Sigmoid colon (tissue), 6 donors: ENCODE measurements at regions not wholly inside any gene's neighbourhood (a gene's known extent, or its start where the extent isn't known, plus 50 kb on each side); places are given as distances from the start of the nearest gene placed in this dataset.

ENCODE experiments used
- DNase-seq: peaks from one replicate; pipeline ENCODE4 v3.0.0-alpha.2; 2019
- H3K27ac ChIP-seq, 4 donors: fragments of 200-600 bp; sonication (generic); one replicate each; pipeline ENCODE4 v1.5.1; 2016 to 2019; ENCODE audit warnings: mild to moderate bottlenecking in 1 of 4
- H3K27me3 ChIP-seq, 3 donors: fragments of 200-600 bp; sonication (generic); one replicate each; pipeline ENCODE4 v1.5.1; 2019; ENCODE audit warnings: mild to moderate bottlenecking in 1 of 3
- H3K36me3 ChIP-seq, 4 donors: fragments of 200-600 bp; sonication (generic); one replicate each; pipeline ENCODE4 v1.5.1; 2016 to 2019
- H3K4me1 ChIP-seq, 4 donors: fragments of 200-600 bp; sonication (generic); one replicate each; pipeline ENCODE4 v1.5.1; 2017 to 2019
- H3K4me3 ChIP-seq, 4 donors: fragments of 200-600 bp; sonication (generic); one replicate each; pipeline ENCODE4 v1.5.1; 2017 to 2019; ENCODE audit warnings: mild to moderate bottlenecking in 2 of 4, moderate library complexity in 1 of 4
- H3K9me3 ChIP-seq, 4 donors: fragments of 200-600 bp in 3 of 4; sonication (generic) in 3 of 4; one replicate each; pipeline versions ENCODE4 v1.5.1 to v1.6.1; 2013 to 2019
- CTCF ChIP-seq, 4 experiments: fragments of 450-650 bp in 3 of 4; fragments of 200-600 bp in 1 of 4; IDR thresholded peaks; one replicate each; pipeline ENCODE4 v1.5.1; 2016 to 2019; ENCODE audit warnings: antibody characterized with exemption in 4 of 4, mild to moderate bottlenecking in 3 of 4, moderate library complexity in 2 of 4
- EP300 ChIP-seq, 4 donors: sonication (generic); formaldehyde crosslinking; IDR thresholded peaks; one replicate each; pipeline ENCODE4 v1.6.1; 2017; ENCODE audit warnings: antibody characterized with exemption in 4 of 4
- POLR2A ChIP-seq, 2 donors: fragments of 450-650 bp; IDR thresholded peaks; one replicate each; pipeline ENCODE4 v1.6.1; 2016; ENCODE audit warnings: antibody characterized with exemption in 2 of 2, mild to moderate bottlenecking in 2 of 2, moderate library complexity in 2 of 2
- POLR2AphosphoS5 ChIP-seq, 4 donors: sonication (generic); formaldehyde crosslinking; IDR thresholded peaks; one replicate each; pipeline ENCODE4 v1.6.1; 2017; ENCODE audit warnings: antibody characterized with exemption in 4 of 4
- WGBS, 2 donors: extraction: QIAGEN DNeasy Blood & Tissue Kit; methylation state at CpG; one replicate each; pipeline ENCODE4 v1.1.7; 2013; 5-methylcytosine and 5-hydroxymethylcytosine counted together
- intact Hi-C: fragments of 100-400 bp; cut with DNase I; formaldehyde crosslinking; loops from one replicate; pipeline ENCODE4 v1.15.1; 2023
- donor health status: healthy with polysubstance abuse.
- donor health status: healthy.

DNA sequence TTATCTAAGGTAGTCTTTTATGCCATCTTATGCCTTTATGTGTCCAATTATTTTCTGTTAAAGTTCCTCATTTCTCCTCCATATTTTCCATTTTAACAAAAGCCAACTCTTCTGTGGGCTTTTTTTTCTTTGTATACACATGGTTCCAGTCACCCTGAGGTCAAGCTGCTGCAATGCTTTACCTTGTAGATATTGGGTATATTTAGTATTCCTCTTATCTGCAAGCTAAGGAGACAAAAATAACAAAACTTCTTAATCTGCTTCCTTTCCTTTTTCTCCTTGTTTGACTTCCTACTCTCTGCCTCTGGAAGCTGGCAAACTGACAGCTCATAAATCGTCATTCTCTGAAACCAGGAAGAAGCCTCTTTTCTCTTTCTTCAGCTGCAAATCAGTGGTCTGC is 885.0 kb upstream of the LRRN3 start:
- TF ChIP-seq EP300 (IDR thresholded peaks at IDR 0.05), result no peak
- TF ChIP-seq POLR2AphosphoS5 (IDR thresholded peaks at IDR 0.05), result no peak
- TF ChIP-seq POLR2A (IDR thresholded peaks at IDR 0.05), result no peak
- TF ChIP-seq CTCF (IDR thresholded peaks at IDR 0.05), result no peak
- WGBS, 2 donors, result 7 to 23% methylated on average over 1 of the region's 1 CpG
- intact Hi-C loops, result no loop called here
- no peak overlapping the region for H3K4me3 ChIP-seq
- no peak for DNase-seq
- H3K4me1 ChIP-seq, result no peaks in the 10 kb centered on the region
- H3K27me3 ChIP-seq, result no peaks in the 10 kb centered on the region
- H3K9me3 ChIP-seq, result no peaks in the 10 kb centered on the region
- no peaks in the 10 kb centered on the region for H3K36me3 ChIP-seq
- no peak overlapping the region for H3K27ac ChIP-seq

- H3K4me1 ChIP-seq, result no peaks in the 10 kb centered on the region
- DNase-seq, result no peak
- TF ChIP-seq CTCF (IDR thresholded peaks at IDR 0.05) (no peak), EP300 (IDR thresholded peaks at IDR 0.05) (no peak), POLR2A (IDR thresholded peaks at IDR 0.05) (no peak), POLR2AphosphoS5 (IDR thresholded peaks at IDR 0.05) (no peak)
- no peak overlapping the region for H3K4me3 ChIP-seq
- 81 to 89% methylated on average over 1 of the region's 1 CpG for WGBS, 2 donors
- no peak overlapping the region for H3K27ac ChIP-seq
- no peaks in the 10 kb centered on the region for H3K27me3 ChIP-seq
- H3K9me3 ChIP-seq, result no peaks in the 10 kb centered on the region
- intact Hi-C loops, result no loop called here
- H3K36me3 ChIP-seq, result no peaks in the 10 kb centered on the region
Observed at GRCh38 chr7:110209884-110210283, 881.0 kb upstream of the LRRN3 start.

GRCh38 chr7:110210941-110211608 is 879.9 kb upstream of the LRRN3 start:
- WGBS, 2 donors, result 94 to 95% methylated on average over 1 of the region's 1 CpG

DNA sequence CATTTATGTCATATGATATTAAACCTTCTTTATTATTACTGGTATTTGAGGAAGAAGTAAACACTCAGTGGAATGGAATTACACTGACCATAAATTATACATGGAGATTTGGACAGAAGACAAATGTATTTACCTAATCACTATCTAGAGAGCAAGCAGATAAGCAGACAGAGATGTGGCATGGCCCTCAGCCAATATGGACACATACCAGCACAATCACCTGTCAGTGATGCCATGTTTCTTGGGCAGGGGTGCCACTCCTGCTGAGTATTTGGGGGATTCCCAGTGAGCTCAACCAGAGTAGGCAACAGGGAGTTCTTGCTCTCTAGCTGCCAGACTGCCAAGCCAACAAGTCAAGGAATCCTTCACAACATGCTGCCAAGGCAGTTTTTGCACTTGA is 866.3 kb upstream of the LRRN3 start:
- intact Hi-C loops, result no loop called here
- Histone ChIP-seq H3K27me3 (no peaks in the 10 kb centered on the region), H3K36me3 (no peaks in the 10 kb centered on the region), H3K27ac (no peak overlapping the region), H3K9me3 (no peaks in the 10 kb centered on the region), H3K4me3 (no peak overlapping the region), H3K4me1 (peaks cover 0 to 5% (median 0%) of the 10 kb centered on the region in 4 donors)
- TF ChIP-seq EP300 (IDR thresholded peaks at IDR 0.05) (no peak), POLR2A (IDR thresholded peaks at IDR 0.05) (no peak)
- DNase-seq, result no peak

More at GRCh38 chr7:110210941-110211608, 879.9 kb upstream of the LRRN3 start:
- intact Hi-C loops, result no loop called here
- no peak overlapping the region for H3K4me3 ChIP-seq
- H3K27ac ChIP-seq, result no peak overlapping the region
- no peak for TF ChIP-seq EP300 (IDR thresholded peaks at IDR 0.05)
- TF ChIP-seq CTCF (IDR thresholded peaks at IDR 0.05), result no peak
- no peak for TF ChIP-seq POLR2AphosphoS5 (IDR thresholded peaks at IDR 0.05)
- TF ChIP-seq POLR2A (IDR thresholded peaks at IDR 0.05), result no peak
- H3K9me3 ChIP-seq, result no peaks in the 10 kb centered on the region
- H3K27me3 ChIP-seq, result no peaks in the 10 kb centered on the region
- H3K4me1 ChIP-seq, result no peaks in the 10 kb centered on the region
- H3K36me3 ChIP-seq, result no peaks in the 10 kb centered on the region
- DNase-seq, result no peak

DNA sequence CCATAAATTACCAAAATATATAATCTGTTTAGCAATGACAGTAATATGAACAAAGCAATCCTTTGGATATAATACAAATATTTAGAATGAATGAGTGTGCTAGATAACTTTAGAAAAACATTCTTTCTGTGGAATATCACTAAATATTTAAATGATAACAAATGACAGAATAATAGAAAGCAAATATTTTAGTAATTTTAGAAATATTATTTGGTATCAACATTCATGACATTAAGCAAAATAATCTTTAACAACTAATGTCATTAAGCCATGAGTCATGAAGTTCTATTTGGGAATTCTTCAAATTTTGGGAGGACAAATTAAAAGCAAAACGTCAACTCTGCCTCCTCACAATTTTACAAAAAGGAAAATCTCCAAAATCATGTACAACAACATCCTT is 844.8 kb upstream of the LRRN3 start:
- DNase-seq, result no peak
- Histone ChIP-seq H3K4me3 (no peak overlapping the region), H3K4me1 (no peaks in the 10 kb centered on the region), H3K36me3 (no peaks in the 10 kb centered on the region), H3K27ac (no peak overlapping the region), H3K9me3 (no peaks in the 10 kb centered on the region), H3K27me3 (no peaks in the 10 kb centered on the region)
- WGBS, 2 donors, result 59 to 63% methylated on average over 1 of the region's 1 CpG
- no peak for TF ChIP-seq POLR2A (IDR thresholded peaks at IDR 0.05)
- no peak for TF ChIP-seq CTCF (IDR thresholded peaks at IDR 0.05)
- intact Hi-C loops, result no loop called here
